Vagina (tissue), 2 donors: ENCODE measurements at regions not wholly inside any gene's neighbourhood (a gene's known extent, or its start where the extent isn't known, plus 50 kb on each side); places are given as distances from the start of the nearest gene placed in this dataset.

Experiments used
- DNase-seq, 2 donors: peaks; one replicate each; pipeline ENCODE4 v3.0.0-alpha.2; 2017; ENCODE audit errors: extremely low spot score in 2 of 2
- H3K27ac ChIP-seq: fragments of 200-600 bp; sonication (generic); one replicate; pipeline ENCODE4 v1.5.1; 2019
- H3K27me3 ChIP-seq: fragments of 200-600 bp; sonication (generic); one replicate; pipeline ENCODE4 v1.5.1; 2019
- H3K36me3 ChIP-seq, 2 donors: fragments of 200-600 bp; sonication (generic); one replicate each; pipeline ENCODE4 v1.5.1; 2017 to 2019
- H3K4me1 ChIP-seq: fragments of 200-600 bp; sonication (generic); one replicate; pipeline ENCODE4 v1.5.1; 2019
- H3K4me3 ChIP-seq, 2 donors: fragments of 200-600 bp; sonication (generic); 1 replicate in 1 of 2; 2 replicates in 1 of 2; pipeline ENCODE4 v1.5.1; 2016 to 2019
- H3K9me3 ChIP-seq: fragments of 200-600 bp; sonication (generic); one replicate; pipeline ENCODE4 v1.5.1; 2019
- POLR2A ChIP-seq, 2 donors: fragments of 450-650 bp; IDR thresholded peaks; one replicate each; pipeline ENCODE4 v1.6.1; 2017; ENCODE audit warnings: antibody characterized with exemption in 2 of 2, mild to moderate bottlenecking in 2 of 2, moderate library complexity in 2 of 2
- POLR2AphosphoS5 ChIP-seq, 2 donors: sonication (generic); formaldehyde crosslinking; IDR thresholded peaks; one replicate each; pipeline ENCODE4 v1.9.0; 2017; ENCODE audit warnings: antibody characterized with exemption in 2 of 2, mild to moderate bottlenecking in 2 of 2, low read depth in 1 of 2; ENCODE audit not compliant: insufficient read depth in 1 of 2
- intact Hi-C: fragments of 100-400 bp; cut with DNase I; formaldehyde crosslinking; loops from one replicate; pipeline ENCODE4 v1.15.1; 2023
- TF ChIP-seq, protein P1 (sequence below), 3 experiments: fragments of 450-650 bp in 2 of 3; fragments of 200-600 bp in 1 of 3; sonication (generic) in 1 of 3; IDR thresholded peaks; one replicate each; pipeline ENCODE4 v1.5.1; 2017 to 2019; ENCODE audit warnings: antibody characterized with exemption in 3 of 3, mild to moderate bottlenecking in 2 of 3, moderate library complexity in 2 of 3

DNA sequence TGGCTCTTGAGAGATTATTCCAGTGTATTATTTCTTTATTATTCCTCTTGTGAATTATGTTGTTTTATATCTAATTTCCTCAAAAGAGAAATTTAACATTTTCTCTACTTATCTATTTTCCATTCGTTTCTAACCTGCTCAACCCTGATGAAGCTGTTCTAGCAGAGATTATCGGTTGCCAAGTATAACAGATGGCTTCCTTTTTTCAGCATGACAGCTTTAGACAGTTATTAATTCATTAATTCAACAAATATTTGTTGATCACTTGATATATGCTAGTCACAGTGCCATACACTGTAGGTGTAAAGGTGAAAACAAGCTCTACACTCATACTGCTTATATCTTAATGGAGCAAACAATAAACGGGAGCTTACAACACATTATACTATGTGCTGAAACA, 137.9 kb upstream of the UBE2E3 start:
- Histone ChIP-seq H3K4me1 (no peaks in the 10 kb centered on the region), H3K27me3 (no peaks in the 10 kb centered on the region), H3K36me3 (no peaks in the 10 kb centered on the region), H3K27ac (no peak overlapping the region), H3K9me3 (no peaks in the 10 kb centered on the region), H3K4me3 (no peak overlapping the region)
- TF ChIP-seq POLR2A (IDR thresholded peaks at IDR 0.05): no peak
- no peak for TF ChIP-seq POLR2AphosphoS5 (IDR thresholded peaks at IDR 0.05; ENCODE audit: insufficient read depth in 1 of 2, low read depth in 1 of 2)
- TF ChIP-seq, protein P1, sequence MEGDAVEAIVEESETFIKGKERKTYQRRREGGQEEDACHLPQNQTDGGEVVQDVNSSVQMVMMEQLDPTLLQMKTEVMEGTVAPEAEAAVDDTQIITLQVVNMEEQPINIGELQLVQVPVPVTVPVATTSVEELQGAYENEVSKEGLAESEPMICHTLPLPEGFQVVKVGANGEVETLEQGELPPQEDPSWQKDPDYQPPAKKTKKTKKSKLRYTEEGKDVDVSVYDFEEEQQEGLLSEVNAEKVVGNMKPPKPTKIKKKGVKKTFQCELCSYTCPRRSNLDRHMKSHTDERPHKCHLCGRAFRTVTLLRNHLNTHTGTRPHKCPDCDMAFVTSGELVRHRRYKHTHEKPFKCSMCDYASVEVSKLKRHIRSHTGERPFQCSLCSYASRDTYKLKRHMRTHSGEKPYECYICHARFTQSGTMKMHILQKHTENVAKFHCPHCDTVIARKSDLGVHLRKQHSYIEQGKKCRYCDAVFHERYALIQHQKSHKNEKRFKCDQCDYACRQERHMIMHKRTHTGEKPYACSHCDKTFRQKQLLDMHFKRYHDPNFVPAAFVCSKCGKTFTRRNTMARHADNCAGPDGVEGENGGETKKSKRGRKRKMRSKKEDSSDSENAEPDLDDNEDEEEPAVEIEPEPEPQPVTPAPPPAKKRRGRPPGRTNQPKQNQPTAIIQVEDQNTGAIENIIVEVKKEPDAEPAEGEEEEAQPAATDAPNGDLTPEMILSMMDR (IDR thresholded peaks at IDR 0.05): no peak
- no peak for DNase-seq
- intact Hi-C loops: no loop called here

DNA sequence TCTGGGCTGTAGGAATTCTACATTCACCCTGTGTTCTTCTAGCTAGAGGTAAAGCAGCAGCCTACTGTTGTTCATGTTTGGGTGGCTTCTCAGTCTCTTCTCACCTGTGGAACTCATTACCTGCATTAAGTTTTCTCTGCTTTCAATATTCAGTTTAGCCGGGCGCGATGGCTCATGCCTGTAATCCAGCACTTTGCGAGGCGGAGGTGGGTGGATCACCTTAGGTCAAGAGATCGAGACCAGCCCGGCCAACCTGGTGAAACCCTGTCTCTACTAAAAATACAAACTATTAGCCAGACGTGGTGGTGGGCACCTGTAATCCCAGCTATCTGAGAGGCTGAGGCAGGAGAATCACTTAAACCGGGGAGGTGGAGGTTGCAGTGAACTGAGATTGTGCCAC, 139.8 kb upstream of the UBE2E3 start:
- Histone ChIP-seq H3K9me3 (no peaks in the 10 kb centered on the region), H3K27me3 (no peaks in the 10 kb centered on the region), H3K4me1 (no peaks in the 10 kb centered on the region), H3K4me3 (no peak overlapping the region), H3K27ac (no peak overlapping the region), H3K36me3 (no peaks in the 10 kb centered on the region)
- TF ChIP-seq POLR2AphosphoS5 (IDR thresholded peaks at IDR 0.05; ENCODE audit: insufficient read depth in 1 of 2, low read depth in 1 of 2): no peak
- TF ChIP-seq, protein P1 (IDR thresholded peaks at IDR 0.05): no peak
- TF ChIP-seq POLR2A (IDR thresholded peaks at IDR 0.05): no peak
- intact Hi-C loops: no loop called here
- no peak for DNase-seq

DNA sequence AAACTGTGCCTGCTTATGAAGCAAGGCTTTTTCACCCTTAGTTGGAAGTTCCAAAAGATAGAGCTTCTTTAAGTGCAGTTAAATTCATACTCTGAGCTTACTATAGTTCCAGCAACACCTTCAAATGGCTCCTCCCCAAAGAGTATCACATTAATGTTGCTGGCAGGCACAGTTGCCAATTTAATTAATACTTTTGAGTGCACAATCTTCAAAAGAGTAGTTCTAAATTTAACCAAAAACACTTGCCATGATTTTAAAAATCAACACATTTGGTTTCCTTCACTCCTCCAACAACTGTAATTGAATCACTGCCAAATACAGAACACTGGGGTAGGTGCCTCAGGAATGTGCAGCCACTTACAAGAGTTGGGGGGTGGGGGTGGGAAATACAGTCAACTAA, 150.6 kb upstream of the UBE2E3 start:
- Histone ChIP-seq H3K4me1 (no peaks in the 10 kb centered on the region), H3K4me3 (no peak overlapping the region), H3K36me3 (no peaks in the 10 kb centered on the region), H3K9me3 (no peaks in the 10 kb centered on the region), H3K27me3 (no peaks in the 10 kb centered on the region), H3K27ac (no peak overlapping the region)
- intact Hi-C loops: no loop called here
- no peak for DNase-seq
- TF ChIP-seq, protein P1 (IDR thresholded peaks at IDR 0.05): no peak
- TF ChIP-seq POLR2A (IDR thresholded peaks at IDR 0.05): no peak
- TF ChIP-seq POLR2AphosphoS5 (IDR thresholded peaks at IDR 0.05; ENCODE audit: insufficient read depth in 1 of 2, low read depth in 1 of 2): no peak

DNA sequence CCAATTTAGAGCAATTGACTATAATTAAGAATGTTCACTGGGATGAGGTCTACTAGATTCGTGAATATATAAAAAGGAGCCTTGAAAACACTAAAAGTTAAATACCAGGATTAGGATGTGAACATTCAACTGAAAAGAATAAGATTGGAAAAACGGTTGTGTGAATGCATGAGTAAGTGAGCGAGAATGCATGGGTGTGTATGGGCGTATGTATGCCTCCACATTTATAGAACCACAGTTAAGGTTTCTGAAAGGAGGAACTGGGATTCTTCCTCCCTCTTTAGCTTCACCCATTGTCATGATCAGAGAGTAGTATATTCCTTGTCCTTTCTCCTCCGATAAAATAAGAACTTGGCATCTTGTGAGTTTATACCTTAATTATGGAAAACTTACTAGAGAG, 151.1 kb upstream of the UBE2E3 start:
- Histone ChIP-seq H3K4me3 (no peak overlapping the region), H3K27ac (no peak overlapping the region), H3K4me1 (no peaks in the 10 kb centered on the region), H3K27me3 (no peaks in the 10 kb centered on the region), H3K9me3 (no peaks in the 10 kb centered on the region), H3K36me3 (no peaks in the 10 kb centered on the region)
- TF ChIP-seq POLR2AphosphoS5 (IDR thresholded peaks at IDR 0.05; ENCODE audit: insufficient read depth in 1 of 2, low read depth in 1 of 2) (no peak), POLR2A (IDR thresholded peaks at IDR 0.05) (no peak)
- TF ChIP-seq, protein P1 (IDR thresholded peaks at IDR 0.05): no peak
- intact Hi-C loops: no loop called here
- no peak for DNase-seq

DNA sequence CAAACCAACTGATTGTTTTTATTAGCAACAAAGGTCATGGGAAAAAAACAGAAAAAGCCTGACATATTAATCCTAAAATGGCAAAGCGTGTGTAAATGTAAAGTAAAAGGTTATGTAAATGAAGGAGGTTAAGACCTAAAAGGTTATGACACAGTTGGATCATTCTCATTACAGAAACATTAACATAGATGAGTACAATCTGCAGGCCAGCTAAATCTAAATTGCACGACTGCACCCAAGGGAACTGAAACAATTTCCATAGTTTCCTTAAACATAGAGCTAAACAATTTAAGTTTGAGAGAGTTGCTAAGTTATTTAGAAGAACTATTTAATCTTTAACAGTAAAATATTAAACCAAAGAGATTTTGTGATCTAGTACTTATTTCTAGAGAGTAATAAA, 151.6 kb upstream of the UBE2E3 start:
- H3K27me3 ChIP-seq: no peaks in the 10 kb centered on the region
- intact Hi-C loops: no loop called here
- H3K4me1 ChIP-seq: no peaks in the 10 kb centered on the region
- no peak overlapping the region for H3K4me3 ChIP-seq
- no peaks in the 10 kb centered on the region for H3K36me3 ChIP-seq
- DNase-seq: no peak
- no peak overlapping the region for H3K27ac ChIP-seq
- H3K9me3 ChIP-seq: no peaks in the 10 kb centered on the region
- TF ChIP-seq POLR2A (IDR thresholded peaks at IDR 0.05): no peak
- TF ChIP-seq, protein P1 (IDR thresholded peaks at IDR 0.05): no peak
